NT2/D1 (cell line): ENCODE measurements at regions not wholly inside any gene's neighbourhood (a gene's known extent, or its start where the extent isn't known, plus 50 kb on each side); places are given as distances from the start of the nearest gene placed in this dataset.

Experiments used
- YY1 ChIP-seq: IDR thresholded peaks from 2 replicates; pipeline ENCODE4 v1.6.1; 2011; ENCODE audit not compliant: insufficient read length, insufficient read depth
- ZNF274 ChIP-seq: IDR thresholded peaks from 2 replicates; pipeline ENCODE4 v1.6.1; 2011; ENCODE audit warnings: mild to moderate bottlenecking, low read depth, low read length

DNA sequence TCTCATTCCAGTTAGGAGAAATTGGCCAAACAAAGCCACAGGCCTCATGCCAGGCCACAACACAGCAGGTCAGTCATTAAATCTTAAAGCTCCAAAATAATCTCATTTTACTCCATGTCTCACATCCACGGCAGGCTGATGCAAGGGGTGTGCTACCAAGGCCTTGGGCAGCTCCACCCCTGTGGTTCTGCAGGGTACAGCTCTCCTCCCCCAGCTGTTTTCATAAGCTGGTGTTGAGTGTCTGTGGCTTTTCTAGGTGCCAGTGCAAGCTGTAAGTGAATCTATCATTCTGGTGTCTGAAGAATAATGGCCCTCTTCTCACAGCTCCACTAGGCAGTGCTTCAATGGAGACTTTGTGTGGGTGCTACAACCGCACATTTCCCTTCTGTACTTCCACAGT is 949.2 kb downstream of the TECRL start:
- no peak for TF ChIP-seq YY1
- no peak for TF ChIP-seq ZNF274
